Heart left ventricle (tissue), 16 donors: ENCODE measurements at regions not wholly inside any gene's neighbourhood (a gene's known extent, or its start where the extent isn't known, plus 50 kb on each side); places are given as distances from the start of the nearest gene placed in this dataset.

Source experiments
- ATAC-seq, 4 donors: fragments of 200-7000 bp; cut with Tn5 transposase; one replicate each; pipeline ENCODE4 v1.9.1; 2020 to 2022; ENCODE audit warnings: moderate library complexity in 4 of 4, mild to moderate bottlenecking in 3 of 4, moderate number of reproducible peaks in 1 of 4
- DNase-seq, 5 donors: peaks; one replicate each; pipeline ENCODE4 v3.0.0-alpha.2; 2020
- H3K27ac ChIP-seq, 12 donors: fragments of 200-600 bp; sonication (generic) in 4 of 12; one replicate each; pipeline versions ENCODE4 v1.5.0 to v1.8.0; 2016 to 2022; ENCODE audit warnings: mild to moderate bottlenecking in 2 of 12
- H3K27me3 ChIP-seq, 9 donors: fragments of 200-600 bp; sonication (generic) in 2 of 9; one replicate each; pipeline versions ENCODE4 v1.5.1 to v1.8.0; 2016 to 2022; ENCODE audit warnings: mild to moderate bottlenecking in 3 of 9
- H3K36me3 ChIP-seq, 9 donors: fragments of 200-600 bp; sonication (generic) in 2 of 9; one replicate each; pipeline versions ENCODE4 v1.5.0 to v1.8.0; 2018 to 2022; ENCODE audit warnings: mild to moderate bottlenecking in 2 of 9
- H3K4me1 ChIP-seq, 12 donors: fragments of 200-600 bp; sonication (generic) in 4 of 12; one replicate each; pipeline versions ENCODE4 v1.5.0 to v1.8.0; 2016 to 2022; ENCODE audit warnings: mild to moderate bottlenecking in 3 of 12
- H3K4me3 ChIP-seq, 12 donors: fragments of 200-600 bp; sonication (generic) in 4 of 12; one replicate each; pipeline versions ENCODE4 v1.5.0 to v1.8.0; 2017 to 2022; ENCODE audit warnings: mild to moderate bottlenecking in 9 of 12, moderate library complexity in 4 of 12
- H3K9me3 ChIP-seq, 12 donors: fragments of 200-600 bp; sonication (generic) in 4 of 12; one replicate each; pipeline versions ENCODE4 v1.5.0 to v1.8.0; 2016 to 2022; ENCODE audit warnings: mild to moderate bottlenecking in 1 of 12
- CTCF ChIP-seq, 12 donors: fragments of 200-600 bp; sonication (generic) in 4 of 12; IDR thresholded peaks; one replicate each; pipeline versions ENCODE4 v1.5.0 to v1.8.0; 2018 to 2022; ENCODE audit warnings: antibody characterized with exemption in 12 of 12, mild to moderate bottlenecking in 5 of 12
- POLR2A ChIP-seq, 2 donors: fragments of 450-650 bp; IDR thresholded peaks; one replicate each; pipeline ENCODE4 v1.6.1; 2017; ENCODE audit warnings: antibody characterized with exemption in 2 of 2, mild to moderate bottlenecking in 2 of 2, moderate library complexity in 2 of 2
- WGBS, 4 donors: extraction: QIAGEN DNeasy Blood & Tissue Kit in 2 of 4; methylation state at CpG; one replicate each; pipeline versions ENCODE4 v1.1.5 to v1.1.7; 2013 to 2018; 5-methylcytosine and 5-hydroxymethylcytosine counted together
- intact Hi-C, 10 donors: fragments of 100-400 bp; cut with DNase I; formaldehyde crosslinking; loops; one replicate each; pipeline versions ENCODE4 v1.11.1 to v1.14.2; 2022
- donor health status: ischemic (EF 13 %, LVEDD 7.1; RV severe dilation, severe dysfunction).
- donor health status: healthy with polysubstance abuse.
- donor health status: DM: no; HTN: yes; CAD: no.
- donor health status: DM: no; HTN: no; CAD: no.
- donor health status: ischemic (EF 25% LVEDD 6.9; RV normal size, moderate dysfunction).
- donor health status: ischemic (EF 25% LVEDD 5.7; RV mildly dilated, moderate dysfunction).
- donor health status: healthy.
- donor health status: DM: yes; HTN: yes; CAD: no.
- donor health status: ischemic (EF 35%, LVEDD 5.7; RV mildly dilated, moderate dysfunction).
- donor health status: nonischemic (EF 11% LVEDD 7.7; RV severe dilation, severe dysfunction).
- donor health status: DM: yes; HTN: yes; CAD: no.
- donor health status: PGD.
- donor health status: ischemic (EF 29% LVEDD 5.4; RV normal size, mild dysfunction).
- donor health status: nonischemic (EF 23%, LVEDD 6.1; RV moderate dilation, normal function).

- intact Hi-C loops, result loop anchor here in 3 of 10 donors (5.0 to 10.0 kb wide), 2 partner anchors 1724 to 1727 kb away; no protein-coding TSS in a partner anchor
- H3K4me3 ChIP-seq, result peak overlapping the region in 7 of 12 donors; percentile 10 to 40 (median 34)
- DNase-seq, result no peak
- H3K9me3 ChIP-seq, result no peaks in the 10 kb centered on the region
- TF ChIP-seq POLR2A (IDR thresholded peaks at IDR 0.05), result no peak
- peak in 9 of 12 donors; percentile 14 to 45 (median 30) for TF ChIP-seq CTCF (IDR thresholded peaks at IDR 0.05)
- WGBS, 4 donors, result 23 to 31% (median 30%) methylated on average over 5 to 7 of the region's 7 CpGs
- no peak overlapping the region for H3K27ac ChIP-seq
- no peaks in the 10 kb centered on the region for H3K4me1 ChIP-seq
- H3K36me3 ChIP-seq, result no peaks in the 10 kb centered on the region
- peak in 2 of 4 donors; percentile 59 to 65 for ATAC-seq
- H3K27me3 ChIP-seq, result no peaks in the 10 kb centered on the region
These were observed 272.8 kb upstream of the SLC35B3 start for GRCh38 chr6:8707956-8708772.

GRCh38 chr6:8707369-8707768 lies 272.0 kb upstream of the SLC35B3 start:
- no peaks in the 10 kb centered on the region for H3K9me3 ChIP-seq
- no peaks in the 10 kb centered on the region for H3K36me3 ChIP-seq
- H3K27me3 ChIP-seq, result no peaks in the 10 kb centered on the region
- no peak overlapping the region for H3K27ac ChIP-seq
- ATAC-seq (no peak), DNase-seq (no peak)
- H3K4me1 ChIP-seq, result no peaks in the 10 kb centered on the region
- no peak overlapping the region for H3K4me3 ChIP-seq
- TF ChIP-seq CTCF (IDR thresholded peaks at IDR 0.05) (no peak), POLR2A (IDR thresholded peaks at IDR 0.05) (no peak)
- 68 to 79% (median 74%) methylated on average over 4 of the region's 4 CpGs for WGBS, 4 donors
- intact Hi-C loops, result loop anchor here in 3 of 10 donors (5.0 to 10.0 kb wide), 2 partner anchors 1725 to 1727 kb away; no protein-coding TSS in a partner anchor

GRCh38 chr6:8705435-8706020 lies 270.2 kb upstream of the SLC35B3 start:
- intact Hi-C loops, result loop anchor here in 3 of 10 donors (5.0 to 10.0 kb wide), 2 partner anchors 1727 to 1729 kb away; no protein-coding TSS in a partner anchor
- ATAC-seq, result no peak
- H3K36me3 ChIP-seq, result no peaks in the 10 kb centered on the region

More at GRCh38 chr6:8705435-8706020, 270.2 kb upstream of the SLC35B3 start:
- TF ChIP-seq POLR2A (IDR thresholded peaks at IDR 0.05) (no peak), CTCF (IDR thresholded peaks at IDR 0.05) (no peak)
- H3K27ac ChIP-seq, result no peak overlapping the region
- H3K4me1 ChIP-seq, result no peaks in the 10 kb centered on the region
- WGBS, 4 donors, result 0 to 31% (median 27%) methylated on average over 2 of the region's 2 CpGs
- H3K27me3 ChIP-seq, result no peaks in the 10 kb centered on the region
- no peak for DNase-seq
- no peak overlapping the region for H3K4me3 ChIP-seq
- no peaks in the 10 kb centered on the region for H3K9me3 ChIP-seq
